ENCODE measurements at regions not wholly inside any gene's neighbourhood (a gene's known extent, or its start where the extent isn't known, plus 50 kb on each side); places are given as distances from the start of the nearest gene placed in this dataset.

- TF ChIP-seq, protein P1, sequence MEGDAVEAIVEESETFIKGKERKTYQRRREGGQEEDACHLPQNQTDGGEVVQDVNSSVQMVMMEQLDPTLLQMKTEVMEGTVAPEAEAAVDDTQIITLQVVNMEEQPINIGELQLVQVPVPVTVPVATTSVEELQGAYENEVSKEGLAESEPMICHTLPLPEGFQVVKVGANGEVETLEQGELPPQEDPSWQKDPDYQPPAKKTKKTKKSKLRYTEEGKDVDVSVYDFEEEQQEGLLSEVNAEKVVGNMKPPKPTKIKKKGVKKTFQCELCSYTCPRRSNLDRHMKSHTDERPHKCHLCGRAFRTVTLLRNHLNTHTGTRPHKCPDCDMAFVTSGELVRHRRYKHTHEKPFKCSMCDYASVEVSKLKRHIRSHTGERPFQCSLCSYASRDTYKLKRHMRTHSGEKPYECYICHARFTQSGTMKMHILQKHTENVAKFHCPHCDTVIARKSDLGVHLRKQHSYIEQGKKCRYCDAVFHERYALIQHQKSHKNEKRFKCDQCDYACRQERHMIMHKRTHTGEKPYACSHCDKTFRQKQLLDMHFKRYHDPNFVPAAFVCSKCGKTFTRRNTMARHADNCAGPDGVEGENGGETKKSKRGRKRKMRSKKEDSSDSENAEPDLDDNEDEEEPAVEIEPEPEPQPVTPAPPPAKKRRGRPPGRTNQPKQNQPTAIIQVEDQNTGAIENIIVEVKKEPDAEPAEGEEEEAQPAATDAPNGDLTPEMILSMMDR (IDR thresholded peaks at IDR 0.05; ENCODE audit: low read depth, low read length, poor library complexity, severe bottlenecking), result no peak
- TF ChIP-seq EZH2phosphoT487 (IDR thresholded peaks at IDR 0.05; ENCODE audit: borderline replicate concordance, low read length), result no peak
Measured at GRCh38 chr14:49516286-49516685, 69.9 kb downstream of the RPS29 start.
